GM18502 (cell line): ENCODE measurements at regions not wholly inside any gene's neighbourhood (a gene's known extent, or its start where the extent isn't known, plus 50 kb on each side); places are given as distances from the start of the nearest gene placed in this dataset.
"Not testable (repeated sequence)": the region's sequence is repeated elsewhere in the genome, so short reads cannot be mapped to it uniquely, and the experiment has no call there.

Source experiments
- ATAC-seq: cut with Tn5 transposase; IDR thresholded peaks from one replicate; pipeline ENCODE4 v1.9.1; 2021; ENCODE audit warnings: mild to moderate bottlenecking; ENCODE audit not compliant: unreplicated experiment, poor library complexity

DNA sequence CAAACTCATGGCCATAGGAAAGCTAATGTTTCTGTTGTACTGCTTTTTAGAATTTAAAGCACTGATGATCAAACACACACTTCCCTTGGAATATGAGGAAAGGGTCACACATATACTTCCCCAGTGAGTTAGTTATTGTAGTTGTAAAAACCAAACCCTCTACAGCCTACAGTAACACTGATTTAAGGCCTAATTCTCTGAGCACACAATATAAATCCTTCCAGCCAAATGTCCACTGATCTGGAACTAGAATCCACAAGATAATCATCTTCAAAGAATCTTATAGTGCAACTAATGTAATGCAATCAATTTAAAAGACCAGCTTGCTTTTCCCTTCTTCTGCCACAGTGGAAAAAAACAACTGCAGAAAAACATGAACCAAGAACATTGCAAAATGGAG is 219.3 kb downstream of the CAAP1 start:
- no peak for ATAC-seq

DNA sequence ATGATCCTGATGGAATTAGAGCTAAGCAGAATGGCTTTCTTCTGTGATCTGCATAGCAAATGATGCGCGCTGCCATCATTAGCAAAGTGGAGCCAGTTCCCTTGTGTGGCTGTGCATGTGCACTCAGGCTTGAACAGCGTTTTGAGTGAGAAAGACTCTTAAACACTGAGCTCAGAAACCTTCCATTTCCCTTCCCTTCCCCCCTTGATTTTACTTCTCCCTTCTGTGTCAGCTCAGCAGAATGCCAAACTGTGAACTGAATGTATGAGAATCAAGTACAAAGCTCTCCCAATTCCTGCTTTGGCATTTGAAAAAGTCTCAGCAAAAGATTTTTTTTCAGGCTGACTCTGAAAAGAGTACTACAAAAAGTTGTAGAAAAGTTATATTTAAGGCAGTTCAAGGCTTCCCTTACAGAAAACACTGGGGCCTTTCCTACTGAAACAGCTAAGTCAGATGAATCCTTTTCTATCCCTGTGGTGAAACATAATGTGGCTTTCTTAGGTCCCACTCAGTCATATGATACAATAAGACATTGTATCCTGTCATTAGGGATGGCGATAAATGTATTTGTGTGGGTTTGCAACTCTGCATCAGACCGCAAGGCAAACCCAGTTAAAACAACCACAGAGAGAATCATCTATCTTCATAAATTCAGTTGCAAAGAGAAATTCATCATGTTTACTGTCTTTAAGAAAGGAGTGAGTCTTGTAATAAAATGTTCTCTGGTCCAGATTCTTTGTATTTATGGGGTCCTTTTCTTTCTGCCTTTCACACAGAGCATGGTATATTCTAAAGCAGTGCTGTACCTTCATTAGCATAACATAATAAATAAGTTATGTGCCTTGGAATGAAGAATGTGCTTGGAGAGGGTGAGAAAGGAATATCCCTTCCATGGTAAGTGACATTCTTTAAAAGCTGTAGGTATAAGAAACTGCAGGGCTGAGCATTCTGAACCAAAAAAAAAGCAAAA is 222.6 kb downstream of the CAAP1 start:
- no peak for ATAC-seq

DNA sequence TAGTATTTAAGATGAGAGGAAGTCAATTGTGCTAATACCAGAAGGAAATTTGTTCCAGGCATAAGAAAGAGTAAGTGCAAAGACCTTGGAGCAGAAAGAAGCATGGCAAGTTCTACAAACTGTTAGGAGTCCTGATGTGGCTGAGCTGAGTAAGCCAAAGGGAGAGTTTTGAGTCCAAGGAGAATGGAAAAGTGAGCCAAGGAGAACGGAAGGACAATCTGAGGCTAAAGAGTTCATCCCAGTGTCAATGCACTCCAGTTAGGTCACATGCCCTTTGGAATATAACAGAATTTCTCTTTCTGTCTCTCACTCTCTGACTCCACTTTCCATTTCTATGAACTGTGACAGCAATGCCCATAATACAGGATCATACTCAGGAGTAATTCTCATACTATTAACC is 224.7 kb downstream of the CAAP1 start:
- no peak for ATAC-seq

DNA sequence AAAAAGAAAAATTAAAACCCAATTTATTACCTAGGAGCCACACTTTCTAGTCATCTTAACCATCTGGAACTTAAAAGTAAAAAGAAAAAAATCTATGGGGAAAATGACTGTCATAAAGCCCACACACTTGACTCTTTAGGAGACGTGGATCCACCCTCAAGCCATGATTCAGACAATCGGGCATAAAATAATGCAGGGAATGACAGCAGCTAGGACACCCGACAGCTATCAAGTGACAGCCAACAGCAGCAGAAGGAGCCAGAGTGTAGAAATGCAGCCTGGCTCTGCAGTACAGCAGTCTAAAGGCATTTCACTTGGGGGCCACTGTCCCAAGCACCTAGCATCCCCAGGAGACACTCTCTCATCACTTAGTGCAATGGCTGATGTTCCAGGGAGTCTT is 226.9 kb downstream of the CAAP1 start:
- ATAC-seq, result no peak

DNA sequence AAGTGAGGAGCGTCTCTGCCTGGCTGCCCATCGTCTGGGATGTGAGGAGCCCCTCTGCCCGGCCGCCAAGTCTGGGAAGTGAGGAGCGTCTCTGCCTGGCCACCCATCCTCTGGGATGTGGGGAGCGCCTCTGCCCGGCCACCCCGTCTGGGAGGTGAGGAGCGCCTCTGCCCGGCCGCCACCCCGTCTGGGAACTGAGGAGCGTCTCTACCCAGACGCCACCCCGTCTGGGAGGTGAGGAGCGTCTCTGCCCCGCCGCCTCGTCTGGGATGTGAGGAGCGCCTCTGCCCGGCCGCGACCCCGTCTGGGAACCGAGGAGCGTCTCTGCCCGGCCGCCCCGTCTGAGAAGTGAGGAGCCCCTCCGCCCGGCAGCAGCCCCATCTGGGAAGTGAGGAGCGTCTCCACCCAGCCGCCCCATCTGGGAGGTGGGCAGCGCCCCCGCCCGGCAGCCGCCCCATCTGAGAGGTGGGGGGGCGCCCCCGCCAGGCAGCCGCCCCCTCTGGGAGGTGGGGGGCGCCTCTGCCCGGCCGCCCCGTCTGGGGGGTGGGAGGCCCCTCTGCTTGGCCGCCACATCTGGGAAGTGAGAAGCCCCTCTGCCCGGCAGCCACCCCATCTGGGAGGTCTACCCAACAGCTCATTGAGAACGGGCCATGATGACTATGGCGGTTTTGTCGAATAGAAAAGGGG is 228.4 kb downstream of the CAAP1 start:
- ATAC-seq, result not testable (repeated sequence)

DNA sequence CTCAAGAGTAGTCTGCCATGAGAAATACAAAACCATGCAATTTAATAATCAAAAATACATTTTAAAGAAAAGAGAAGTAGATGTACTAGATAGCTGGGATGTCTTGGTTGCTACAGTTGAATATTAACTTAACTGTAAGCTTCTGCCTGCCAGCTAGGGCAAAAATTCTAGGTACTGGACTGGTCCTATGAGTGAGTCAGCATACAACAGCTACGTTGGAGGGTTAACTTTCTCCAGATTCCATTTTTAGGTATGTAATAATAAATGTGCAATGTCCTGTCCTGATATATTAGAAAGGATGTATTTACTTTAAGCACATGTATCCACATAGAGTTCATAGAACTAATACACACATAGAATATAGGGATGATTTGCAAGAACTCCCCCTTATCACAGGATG is 230.1 kb downstream of the CAAP1 start:
- no peak for ATAC-seq

DNA sequence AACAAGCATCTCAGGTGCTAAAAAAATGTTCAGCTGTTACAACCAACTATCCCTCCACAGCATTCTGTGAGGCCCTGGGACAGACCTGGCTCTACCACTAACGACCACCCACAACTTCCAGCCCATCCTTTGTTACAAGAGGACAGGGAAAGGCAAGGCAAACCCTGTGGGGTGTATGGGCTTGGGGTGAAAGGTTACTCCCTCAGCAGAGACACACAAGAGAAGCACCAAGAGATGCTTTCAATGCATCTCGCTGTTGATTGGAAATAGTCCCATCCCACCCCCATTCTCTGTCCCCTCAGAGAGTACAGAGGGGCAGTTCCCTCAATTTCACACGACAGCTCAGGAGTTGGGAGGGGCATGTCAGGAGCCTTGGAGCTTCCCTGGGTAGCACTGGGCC is 234.1 kb downstream of the CAAP1 start:
- ATAC-seq, result no peak

DNA sequence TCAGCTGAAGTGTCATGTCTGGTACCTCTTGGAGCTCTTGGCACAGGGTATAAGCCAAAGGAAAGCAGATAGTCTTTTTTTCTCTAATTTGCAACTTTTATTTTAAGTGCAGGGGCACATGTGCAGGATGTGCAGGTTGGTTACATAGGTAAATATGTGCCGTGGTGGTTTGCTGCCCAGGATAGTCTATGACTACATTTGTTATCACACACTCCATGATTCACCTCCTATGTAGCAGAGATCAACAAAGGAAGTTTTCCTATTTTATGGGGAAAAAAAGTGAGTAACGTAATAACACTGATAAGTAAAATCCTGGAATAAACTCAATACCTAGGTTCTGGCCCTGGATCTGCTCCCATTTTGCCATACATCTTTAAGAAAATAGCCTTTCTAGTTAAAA is 234.6 kb downstream of the CAAP1 start:
- no peak for ATAC-seq

DNA sequence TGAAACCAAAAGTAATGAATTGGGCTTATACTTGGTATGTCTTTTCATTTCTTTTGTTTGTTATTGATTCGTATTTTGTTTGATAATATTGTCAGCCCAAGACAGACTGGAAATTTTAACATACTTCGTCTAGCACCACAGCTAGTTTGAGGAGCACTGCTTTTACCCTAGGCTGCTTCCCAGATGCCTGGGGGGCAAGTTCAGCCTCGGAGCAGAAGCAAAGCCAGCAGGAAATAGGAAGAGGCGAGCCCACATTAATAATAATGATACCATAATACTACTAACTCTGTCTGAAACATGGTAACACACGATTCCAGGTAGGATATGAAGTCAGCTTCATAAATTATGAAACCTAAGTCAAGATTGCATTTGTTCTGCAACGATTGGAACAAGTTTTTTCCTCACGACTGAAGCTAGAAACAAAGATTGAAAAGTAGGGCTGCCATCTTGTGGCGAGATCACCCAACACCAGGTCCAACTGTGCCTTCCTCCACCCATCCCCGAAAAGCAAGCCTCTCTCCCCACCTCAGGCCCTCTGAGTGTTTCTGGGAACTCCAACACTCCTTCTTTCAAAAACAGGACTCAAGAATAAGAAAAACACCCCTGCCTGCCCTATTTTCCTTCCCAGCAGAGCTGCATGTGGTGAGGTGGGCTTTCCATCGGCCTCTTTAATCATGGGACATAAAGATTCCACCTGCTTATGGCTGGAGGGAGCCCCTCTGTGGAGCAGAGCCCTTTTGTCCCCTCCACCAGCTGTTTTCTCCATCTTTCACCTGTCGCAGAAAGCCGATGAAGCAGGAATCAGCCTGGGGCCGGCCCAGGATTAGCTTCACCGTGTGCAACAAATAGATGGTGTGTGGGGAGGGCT is 236.4 kb downstream of the CAAP1 start:
- ATAC-seq, result no peak

DNA sequence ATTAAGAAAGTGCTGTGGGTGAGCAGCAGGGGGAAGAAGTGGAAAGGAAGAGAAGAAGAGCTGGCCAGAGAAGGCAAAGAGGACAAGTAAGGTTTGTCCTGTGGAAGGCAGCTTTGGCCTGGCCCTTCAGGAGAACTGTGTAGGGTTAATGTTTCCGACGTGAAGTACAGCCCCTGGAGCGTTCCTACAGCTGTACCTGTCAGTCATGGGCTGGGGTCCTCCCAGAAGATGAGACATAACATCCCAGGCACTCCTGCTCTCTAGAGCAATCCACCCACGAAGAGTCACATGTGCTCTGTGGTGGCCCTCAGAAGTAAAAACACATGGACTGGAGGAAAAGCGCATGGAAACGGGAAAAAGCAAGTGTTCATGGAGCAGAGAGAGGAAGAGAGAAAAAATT is 237.4 kb downstream of the CAAP1 start:
- ATAC-seq, result no peak

DNA sequence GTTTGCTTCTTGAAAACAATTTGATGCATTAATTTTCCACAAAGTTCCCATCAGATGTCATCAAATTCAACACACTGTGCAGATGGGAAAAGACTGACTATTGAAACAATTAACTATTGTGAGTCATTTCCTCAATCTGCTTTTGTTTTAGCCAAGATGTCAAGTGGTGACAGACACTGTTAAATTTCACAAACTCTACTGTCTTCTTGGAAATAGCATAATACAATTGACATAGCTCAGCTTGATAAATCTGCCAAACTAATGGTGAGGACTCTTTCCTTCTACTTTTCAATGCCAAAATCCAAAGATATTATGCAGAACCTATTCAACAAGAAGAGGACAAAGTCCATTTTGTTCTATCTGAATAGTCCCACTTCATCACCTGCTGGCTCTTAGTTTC is 242.3 kb downstream of the CAAP1 start:
- ATAC-seq, result no peak

DNA sequence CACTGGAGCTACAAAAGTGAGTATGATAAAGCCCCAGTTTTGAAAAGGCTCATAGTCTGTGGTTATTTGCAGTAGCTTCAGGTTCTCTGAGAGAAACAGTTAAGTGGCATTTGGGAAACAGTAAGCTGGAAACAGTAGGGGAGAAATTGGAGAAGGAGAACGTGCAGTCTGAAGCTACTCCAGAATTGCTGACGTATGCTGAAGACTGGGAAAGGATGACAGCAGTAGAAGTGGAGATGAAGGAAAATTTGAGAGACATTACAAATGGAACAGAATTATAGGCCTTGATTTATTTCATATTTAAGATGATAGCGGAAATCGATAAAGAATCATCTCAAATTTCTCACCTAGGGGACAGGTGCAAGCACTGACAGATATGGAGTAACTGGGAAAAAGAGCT is 248.8 kb downstream of the CAAP1 start:
- no peak for ATAC-seq

DNA sequence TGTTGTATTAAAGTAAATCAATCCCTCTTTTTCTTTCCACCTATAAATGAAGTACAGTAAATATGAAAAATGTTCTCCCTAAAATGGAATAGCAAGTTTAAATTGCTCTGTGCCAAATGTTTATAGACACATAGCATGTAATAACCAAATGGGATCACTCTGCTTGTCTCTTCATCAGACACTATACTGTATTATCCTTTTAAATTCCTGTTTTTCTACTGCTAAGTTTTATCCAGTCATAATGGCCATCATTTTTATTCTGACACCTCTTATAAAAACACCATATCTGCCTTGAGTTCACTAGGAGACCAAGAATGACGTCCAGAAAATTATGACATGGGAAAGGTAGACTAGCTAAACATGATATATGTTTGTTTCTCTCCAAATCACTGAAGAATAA is 252.8 kb downstream of the CAAP1 start:
- ATAC-seq, result no peak

DNA sequence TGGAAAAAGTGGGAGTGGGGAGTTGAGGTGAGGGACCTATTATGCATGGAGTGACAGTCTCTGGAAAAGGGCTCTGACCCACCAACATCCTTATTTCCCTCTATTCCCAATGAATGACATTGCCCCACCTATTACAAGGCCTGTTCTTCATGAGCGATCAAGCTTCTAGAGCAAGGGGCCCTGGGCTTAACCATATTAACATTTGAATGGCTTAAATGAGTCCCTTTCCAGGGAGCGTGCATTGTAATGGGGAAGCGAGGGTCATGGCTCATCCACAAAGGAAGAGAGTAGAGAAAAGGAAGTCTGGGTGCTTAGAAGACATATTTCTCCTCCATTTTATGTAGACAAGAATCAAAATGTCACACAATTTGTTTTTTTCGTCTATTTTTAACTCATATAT is 255.5 kb downstream of the CAAP1 start:
- ATAC-seq, result no peak

DNA sequence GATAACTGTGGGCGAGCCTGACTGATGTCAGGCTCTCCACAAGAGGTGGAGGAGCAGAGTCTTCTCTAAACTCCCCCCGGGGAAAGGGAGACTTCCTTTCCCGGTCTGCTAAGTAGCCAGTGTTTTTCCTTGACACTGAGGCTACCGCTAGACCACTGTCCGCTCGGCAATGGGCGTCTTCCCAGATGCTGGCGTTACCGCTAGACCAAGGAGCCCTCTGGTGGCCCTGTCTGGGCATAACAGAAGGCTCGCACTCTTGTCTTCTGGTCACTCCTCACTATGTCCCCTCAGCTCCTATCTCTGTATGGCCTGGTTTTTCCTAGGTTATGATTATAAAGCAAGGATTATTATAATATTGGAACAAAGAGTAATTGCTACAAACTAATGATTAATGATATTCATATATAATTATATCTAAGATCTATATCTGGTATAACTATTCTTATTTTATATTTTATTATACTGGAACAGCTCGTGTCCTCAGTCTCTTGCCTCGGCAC is 278.7 kb downstream of the CAAP1 start:
- not testable (repeated sequence) for ATAC-seq

DNA sequence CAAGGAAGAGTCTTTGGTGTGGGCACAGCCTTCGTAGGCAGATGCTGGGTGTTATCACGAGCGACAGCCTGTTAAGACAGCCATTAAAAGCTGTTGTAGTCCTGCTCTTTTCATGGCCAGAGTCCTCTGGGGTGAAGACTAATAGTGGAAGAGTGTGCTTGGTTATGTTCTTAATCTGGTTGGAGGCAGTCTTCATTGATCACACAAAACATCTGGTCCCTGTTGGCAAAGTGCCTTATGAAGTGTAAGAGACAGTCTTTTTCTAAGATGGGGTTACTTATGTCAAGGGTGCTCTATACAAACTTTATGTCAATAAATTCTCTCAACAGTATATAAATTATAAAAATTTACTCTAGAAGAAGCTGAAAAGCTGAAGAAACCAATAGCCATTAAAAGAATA is 280.4 kb downstream of the CAAP1 start:
- no peak for ATAC-seq

DNA sequence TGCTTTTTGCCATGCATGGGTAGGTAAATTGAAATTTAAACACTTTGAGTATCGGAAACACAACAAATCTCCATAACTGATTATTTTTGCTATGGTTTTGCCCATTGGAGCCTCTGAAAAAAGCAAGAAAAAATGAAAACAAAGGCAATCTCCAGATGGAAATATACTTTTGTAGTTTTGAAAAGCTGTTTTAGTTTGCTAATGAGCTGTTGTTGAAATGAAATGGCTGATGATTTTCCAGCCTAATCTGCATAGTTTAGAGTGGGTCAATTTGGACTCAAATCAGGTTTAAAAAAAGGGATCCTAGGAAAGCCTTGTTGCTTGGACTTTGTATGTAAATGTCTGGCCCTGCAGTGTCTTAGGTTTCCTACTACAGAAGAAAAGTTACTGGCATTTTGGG is 285.8 kb downstream of the CAAP1 start:
- no peak for ATAC-seq

DNA sequence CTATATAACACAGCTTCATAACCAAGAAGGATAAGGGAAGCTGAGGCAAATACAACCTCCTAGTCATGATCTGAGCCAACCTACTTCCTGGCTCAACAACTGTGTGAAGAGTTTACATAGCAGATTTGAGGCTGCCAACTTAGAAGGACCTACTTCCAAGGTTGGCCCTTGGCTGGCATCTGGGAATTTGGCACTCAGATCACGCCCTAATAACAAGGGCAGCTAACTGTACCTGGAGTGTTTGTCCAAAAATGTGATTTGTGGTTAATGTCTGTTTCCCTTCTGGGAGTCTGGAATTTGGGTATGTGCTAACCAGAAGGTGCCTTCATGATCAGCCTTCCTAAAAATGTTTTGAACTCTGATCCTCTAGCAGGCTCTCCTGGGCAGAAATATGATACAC is 287.2 kb downstream of the CAAP1 start:
- no peak for ATAC-seq

DNA sequence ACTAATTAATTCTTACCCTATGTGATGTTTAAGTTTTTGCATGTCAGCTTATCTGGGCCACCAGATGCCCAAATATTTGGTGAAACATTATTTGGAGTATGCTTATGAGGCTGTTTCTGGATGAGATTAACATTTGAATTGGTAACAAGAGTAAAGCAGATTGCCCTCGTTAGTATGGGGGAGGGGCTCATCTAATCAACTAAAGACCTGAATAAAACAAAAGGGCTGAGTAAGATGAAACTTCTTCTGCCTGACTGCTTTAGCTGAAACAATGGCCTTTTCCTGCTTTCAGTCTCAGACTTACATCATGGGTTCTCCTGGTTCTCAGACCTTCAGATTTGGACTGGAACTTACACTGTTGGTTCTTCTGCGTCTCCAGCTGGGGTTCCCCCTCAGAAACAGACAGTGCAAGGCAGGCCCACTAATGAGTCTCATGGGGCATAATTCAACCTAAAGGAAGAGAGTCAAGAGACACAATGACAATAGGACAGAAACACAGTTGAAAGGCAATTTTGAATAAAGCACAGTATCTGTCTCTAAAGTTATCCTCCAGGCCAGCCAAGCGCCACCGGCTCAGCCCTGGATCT is 288.4 kb downstream of the CAAP1 start:
- no peak for ATAC-seq

DNA sequence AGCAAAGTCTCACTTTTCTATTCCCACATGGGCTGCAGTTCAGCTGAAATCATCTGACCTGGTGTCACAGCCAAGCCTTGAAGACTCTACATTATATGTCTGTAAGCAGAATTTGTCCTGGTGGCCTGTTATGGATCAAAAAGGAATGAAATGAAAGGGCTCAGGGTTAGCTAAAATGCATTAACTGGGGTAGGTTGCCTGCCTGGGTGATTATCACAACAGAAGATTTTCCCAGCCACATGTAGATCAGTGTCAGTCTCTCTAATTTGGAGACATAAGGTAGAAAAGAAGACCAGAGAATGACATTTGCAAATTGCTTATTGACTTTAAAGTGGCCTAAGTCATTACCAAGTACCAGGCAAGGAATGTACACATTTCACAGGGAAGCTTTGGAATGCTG is 289.0 kb downstream of the CAAP1 start:
- no peak for ATAC-seq
